NOMO-1 (cell line): ENCODE measurements at regions not wholly inside any gene's neighbourhood (a gene's known extent, or its start where the extent isn't known, plus 50 kb on each side); places are given as distances from the start of the nearest gene placed in this dataset.

Experiments used
- DNase-seq, 2 experiments: peaks; one replicate each; lab custom pipeline; 2025; ENCODE audit not compliant: unreplicated experiment in 2 of 2; lab: John Stamatoyannopoulos, UW

GRCh38 chr6:150651808-150652470, 52.3 kb downstream of the PLEKHG1 start:
- DNase-seq: no peak

- DNase-seq: no peak
Observed at GRCh38 chr6:150652848-150653613, 53.3 kb downstream of the PLEKHG1 start.

- no peak for DNase-seq
Observed at GRCh38 chr6:150654608-150655007, 54.9 kb downstream of the PLEKHG1 start.

- DNase-seq: no peak
Observed at GRCh38 chr6:150656156-150656555, 56.5 kb downstream of the PLEKHG1 start.

- DNase-seq: no peak
Observed at GRCh38 chr6:150658421-150658820, 58.7 kb downstream of the PLEKHG1 start.

- no peak for DNase-seq
Observed at GRCh38 chr6:150659046-150659763, 59.5 kb downstream of the PLEKHG1 start.

- no peak for DNase-seq
Observed at GRCh38 chr6:150661216-150662007, 61.7 kb downstream of the PLEKHG1 start.

- DNase-seq: no peak
Observed at GRCh38 chr6:150662814-150663213, 63.1 kb downstream of the PLEKHG1 start.

- DNase-seq: no peak
Observed at GRCh38 chr6:150664091-150664490, 64.4 kb downstream of the PLEKHG1 start.

GRCh38 chr6:150666071-150666470, 66.4 kb downstream of the PLEKHG1 start:
- no peak for DNase-seq

- DNase-seq: no peak
Observed at GRCh38 chr6:150667359-150667758, 67.7 kb downstream of the PLEKHG1 start.

GRCh38 chr6:150667977-150668716, 68.5 kb downstream of the PLEKHG1 start:
- no peak for DNase-seq

- no peak for DNase-seq
Observed at GRCh38 chr6:150668900-150669302, 69.2 kb downstream of the PLEKHG1 start.

GRCh38 chr6:150670311-150670710, 70.6 kb downstream of the PLEKHG1 start:
- DNase-seq: no peak

- no peak for DNase-seq
Observed at GRCh38 chr6:150672800-150673199, 73.1 kb downstream of the PLEKHG1 start.

GRCh38 chr6:150673720-150674346, 74.1 kb downstream of the PLEKHG1 start:
- no peak for DNase-seq

- DNase-seq: no peak
Observed at GRCh38 chr6:150676344-150676743, 76.7 kb downstream of the PLEKHG1 start.

GRCh38 chr6:150676772-150677171, 77.1 kb downstream of the PLEKHG1 start:
- DNase-seq: no peak

- no peak for DNase-seq
Observed at GRCh38 chr6:150680510-150680909, 80.8 kb downstream of the PLEKHG1 start.
